Stomach (tissue), 4 donors: ENCODE measurements at regions not wholly inside any gene's neighbourhood (a gene's known extent, or its start where the extent isn't known, plus 50 kb on each side); places are given as distances from the start of the nearest gene placed in this dataset.

Experiments
- CTCF ChIP-seq, 7 experiments: fragments of 450-650 bp in 4 of 7; fragments of 200-600 bp in 3 of 7; sonication (generic) in 3 of 7; IDR thresholded peaks; one replicate each; pipeline ENCODE4 v1.5.1; 2016 to 2019; ENCODE audit warnings: antibody characterized with exemption in 7 of 7, control low read depth in 2 of 7, mild to moderate bottlenecking in 1 of 7
- POLR2A ChIP-seq, 4 donors: fragments of 450-650 bp; IDR thresholded peaks; one replicate each; pipeline ENCODE4 v1.6.1; 2016; ENCODE audit warnings: antibody characterized with exemption in 4 of 4, control low read depth in 2 of 4, mild to moderate bottlenecking in 1 of 4, moderate library complexity in 1 of 4

GRCh38 chr4:111213531-111213930 is 590.7 kb upstream of the PITX2 start:
- TF ChIP-seq POLR2A (IDR thresholded peaks at IDR 0.05): no peak
- no peak for TF ChIP-seq CTCF (IDR thresholded peaks at IDR 0.05)
